WERI-Rb-1 (cell line): ENCODE measurements at regions not wholly inside any gene's neighbourhood (a gene's known extent, or its start where the extent isn't known, plus 50 kb on each side); places are given as distances from the start of the nearest gene placed in this dataset.

Source experiments
- DNase-seq: peaks from one replicate; pipeline ENCODE4 v3.0.0-alpha.2; 2020
- H3K27ac ChIP-seq: fragments of 250-450 bp; sonication (Bioruptor Pico); 2 replicates; pipeline ENCODE4 v1.5.1; 2020; ENCODE audit warnings: mild to moderate bottlenecking, moderate library complexity
- H3K27me3 ChIP-seq: fragments of 250-450 bp; sonication (Bioruptor Pico); 2 replicates; pipeline ENCODE4 v1.5.1; 2021; ENCODE audit warnings: mild to moderate bottlenecking, low read depth, moderate library complexity; ENCODE audit not compliant: insufficient read depth, severe bottlenecking
- H3K36me3 ChIP-seq: fragments of 250-450 bp; sonication (Bioruptor Pico); 2 replicates; pipeline ENCODE4 v1.5.1; 2020; ENCODE audit warnings: mild to moderate bottlenecking, moderate library complexity
- H3K4me3 ChIP-seq: 2 replicates; pipeline ENCODE4 v1.5.1; 2011; ENCODE audit warnings: low read depth, mild to moderate bottlenecking, control low read depth, low read length
- H3K9me3 ChIP-seq: fragments of 250-450 bp; sonication (Bioruptor Pico); 2 replicates; pipeline ENCODE4 v1.5.1; 2021; ENCODE audit warnings: mild to moderate bottlenecking, moderate library complexity; ENCODE audit not compliant: severe bottlenecking
- CTCF ChIP-seq: IDR thresholded peaks from 2 replicates; pipeline ENCODE4 v1.5.1; 2011; ENCODE audit warnings: low read depth, mild to moderate bottlenecking, control low read depth, inconsistent platforms, low read length

GRCh38 chr19:27905074-27905473 is 1307.9 kb downstream of the UQCRFS1 start:
- Histone ChIP-seq H3K36me3 (no peaks in the 10 kb centered on the region), H3K4me3 (no peak overlapping the region), H3K9me3 (no peaks in the 10 kb centered on the region), H3K27ac (no peak overlapping the region), H3K27me3 (no peaks in the 10 kb centered on the region)
- no peak for TF ChIP-seq CTCF
- DNase-seq, result no peak

- no peak overlapping the region for H3K27ac ChIP-seq
- no peak overlapping the region for H3K4me3 ChIP-seq
- H3K9me3 ChIP-seq, result no peaks in the 10 kb centered on the region
- H3K27me3 ChIP-seq, result no peaks in the 10 kb centered on the region
- TF ChIP-seq CTCF, result no peak
- no peaks in the 10 kb centered on the region for H3K36me3 ChIP-seq
- no peak for DNase-seq
Observed at GRCh38 chr19:27901078-27901477, 1311.9 kb downstream of the UQCRFS1 start.

GRCh38 chr19:27896091-27896490 is 1316.9 kb downstream of the UQCRFS1 start:
- Histone ChIP-seq H3K9me3 (no peaks in the 10 kb centered on the region), H3K27me3 (no peaks in the 10 kb centered on the region), H3K36me3 (no peaks in the 10 kb centered on the region), H3K4me3 (no peak overlapping the region), H3K27ac (no peak overlapping the region)
- no peak for DNase-seq
- TF ChIP-seq CTCF, result no peak

GRCh38 chr19:27894906-27895754 is 1317.8 kb downstream of the UQCRFS1 start:
- Histone ChIP-seq H3K27ac (no peak overlapping the region), H3K36me3 (no peaks in the 10 kb centered on the region), H3K9me3 (no peaks in the 10 kb centered on the region), H3K4me3 (no peak overlapping the region), H3K27me3 (no peaks in the 10 kb centered on the region)
- no peak for DNase-seq
- TF ChIP-seq CTCF, result no peak

GRCh38 chr19:27892500-27892899 is 1320.5 kb downstream of the UQCRFS1 start:
- H3K36me3 ChIP-seq, result no peaks in the 10 kb centered on the region
- no peak overlapping the region for H3K27ac ChIP-seq
- H3K9me3 ChIP-seq, result no peaks in the 10 kb centered on the region
- H3K27me3 ChIP-seq, result no peaks in the 10 kb centered on the region
- no peak for DNase-seq
- no peak for TF ChIP-seq CTCF
- no peak overlapping the region for H3K4me3 ChIP-seq

- H3K27me3 ChIP-seq, result no peaks in the 10 kb centered on the region
- H3K4me3 ChIP-seq, result no peak overlapping the region
- DNase-seq, result no peak
- no peak overlapping the region for H3K27ac ChIP-seq
- H3K9me3 ChIP-seq, result no peaks in the 10 kb centered on the region
- no peak for TF ChIP-seq CTCF
- H3K36me3 ChIP-seq, result no peaks in the 10 kb centered on the region
Observed at GRCh38 chr19:27891411-27891810, 1321.5 kb downstream of the UQCRFS1 start.
